Caco-2 (cell line): ENCODE measurements at regions not wholly inside any gene's neighbourhood (a gene's known extent, or its start where the extent isn't known, plus 50 kb on each side); places are given as distances from the start of the nearest gene placed in this dataset.

Experiments
- BruUV-seq: library from RNA; stranded (reverse); fragments of 400-500 nt; replicated peaks from 2 replicates; lab custom pipeline; 2021; lab: Mats Ljungman, UMichigan
- CTCF ChIA-PET: fragments of 300-600 bp; sonication (Branson Sonifier 250); formaldehyde crosslinking; loops from one replicate; lab custom pipeline; 2022; ENCODE audit warnings: antibody characterized with exemption; lab: Charles Lee
- POLR2A ChIA-PET: fragments of 300-600 bp; sonication (Branson Sonifier 250); formaldehyde crosslinking; loops from one replicate; lab custom pipeline; 2022; ENCODE audit warnings: antibody characterized with exemption; lab: Charles Lee
- DNase-seq, 2 experiments: peaks; one replicate each; pipeline versions ENCODE4 v3.0.0 to v3.0.0-alpha.2; 2020 to 2022
- H3K27me3 ChIP-seq: replicated peaks from 2 replicates; pipeline ENCODE4 v1.6.0; 2011; ENCODE audit warnings: low read length; ENCODE audit not compliant: control insufficient read depth, insufficient read depth
- H3K36me3 ChIP-seq: 2 replicates; pipeline ENCODE4 v1.5.1; 2011; ENCODE audit warnings: low read length; ENCODE audit not compliant: control insufficient read depth, insufficient read depth
- H3K4me1 ChIP-seq: fragments of 250-450 bp; sonication (Bioruptor Pico); 2 replicates; pipeline ENCODE4 v1.5.1; 2020; ENCODE audit warnings: mild to moderate bottlenecking
- H3K4me3 ChIP-seq: 2 replicates; pipeline ENCODE4 v1.5.1; 2011; ENCODE audit warnings: low read depth, mild to moderate bottlenecking, control low read depth, low read length
- H3K9me3 ChIP-seq: fragments of 250-450 bp; sonication (Bioruptor Pico); 2 replicates; pipeline ENCODE4 v1.5.1; 2020; ENCODE audit warnings: mild to moderate bottlenecking, moderate library complexity
- H3K27ac Mint-ChIP-seq: one replicate; pipeline ENCODE4 v1.8.0; 2022; ENCODE audit warnings: mixed read lengths; ENCODE audit not compliant: unreplicated experiment
- H3K27me3 Mint-ChIP-seq: one replicate; pipeline ENCODE4 v1.8.0; 2022; ENCODE audit warnings: mixed read lengths; ENCODE audit not compliant: insufficient read depth, unreplicated experiment
- H3K36me3 Mint-ChIP-seq: one replicate; pipeline ENCODE4 v1.8.0; 2022; ENCODE audit warnings: mild to moderate bottlenecking, mixed read lengths; ENCODE audit not compliant: insufficient read depth, unreplicated experiment
- H3K4me1 Mint-ChIP-seq: one replicate; pipeline ENCODE4 v1.8.0; 2022; ENCODE audit warnings: low read depth, mixed read lengths; ENCODE audit not compliant: unreplicated experiment
- H3K4me3 Mint-ChIP-seq: one replicate; pipeline ENCODE4 v1.8.0; 2022; ENCODE audit warnings: mild to moderate bottlenecking, moderate library complexity, mixed read lengths; ENCODE audit not compliant: unreplicated experiment
- H3K9me3 Mint-ChIP-seq: one replicate; pipeline ENCODE4 v1.8.0; 2022; ENCODE audit warnings: mixed read lengths; ENCODE audit not compliant: unreplicated experiment
- intact Hi-C: fragments of 100-400 bp; cut with micrococcal nuclease; formaldehyde crosslinking; loops from one replicate; pipeline ENCODE4 v1.10.0; 2022; ENCODE audit not compliant: unreplicated experiment
- TF ChIP-seq, protein P1 (sequence below), 2 experiments: fragments of 200-600 bp in 1 of 2; IDR thresholded peaks; 1 replicate in 1 of 2; 2 replicates in 1 of 2; pipeline versions ENCODE4 v1.5.1 to v1.8.0; 2011 to 2022; ENCODE audit warnings: antibody characterized with exemption in 1 of 2, control low read depth in 1 of 2, inconsistent platforms in 1 of 2, low read depth in 1 of 2, low read length in 1 of 2, mild to moderate bottlenecking in 1 of 2, moderate library complexity in 1 of 2; ENCODE audit not compliant: insufficient read depth in 1 of 2, severe bottlenecking in 1 of 2, unreplicated experiment in 1 of 2

DNA sequence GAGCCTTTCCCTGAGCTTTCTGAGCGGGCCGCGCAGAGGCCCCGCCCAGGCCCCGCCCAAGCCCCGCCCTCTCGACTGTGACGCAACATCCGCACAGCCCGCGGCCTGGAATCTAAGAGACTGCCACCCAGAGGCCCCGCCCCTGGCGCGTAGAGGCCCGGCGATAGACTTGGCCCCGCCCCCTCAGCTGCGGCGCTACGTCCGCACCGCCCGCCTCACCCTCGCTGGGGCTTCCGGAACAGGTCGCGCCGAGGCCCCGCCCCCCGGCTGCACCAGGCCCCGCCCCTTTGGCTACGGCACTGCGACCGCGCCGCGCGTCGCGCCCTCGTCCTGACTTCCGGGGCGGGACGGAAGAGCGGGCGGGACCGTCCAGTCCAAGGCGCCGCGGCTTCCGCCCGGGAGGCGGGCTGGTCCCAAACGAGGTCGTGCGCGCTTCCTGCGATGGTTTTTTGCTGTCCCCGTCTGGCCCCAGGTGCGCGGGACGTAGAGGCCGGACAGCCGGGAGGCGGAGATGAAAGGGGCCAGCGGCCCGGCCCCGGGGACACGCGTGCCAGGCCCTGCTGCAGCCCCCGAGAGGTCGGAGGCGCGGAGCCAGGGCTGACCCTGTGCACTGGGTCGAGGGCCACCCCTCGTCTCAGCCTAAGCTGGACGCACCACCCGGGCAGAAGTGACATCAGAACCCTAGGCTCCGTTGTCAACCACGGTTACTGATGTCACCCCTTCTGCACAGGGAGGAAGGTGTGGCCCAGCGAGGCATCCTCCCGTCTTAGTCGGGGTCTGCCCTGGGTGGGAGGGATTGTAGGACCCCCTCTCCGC lies 59.0 kb upstream of the WNT7B start:
- ChIA-PET POLR2A (interaction anchor here (0.6 to 3.5 kb wide), 6 partner anchors 17 to 790 kb away, joined by 3 to 36 read pairs (median 4); partner anchors contain the start of gene TTC38), CTCF (interaction anchor here (0.5 to 2.2 kb wide), 14 partner anchors 9 to 981 kb away, joined by 3 to 58 read pairs (median 3); no protein-coding TSS in a partner anchor)
- H3K9me3 Mint-ChIP-seq, result no peaks in the 10 kb centered on the region
- H3K27ac Mint-ChIP-seq, result peak overlapping the region; percentile 53
- peak; percentile 98 to 99 for DNase-seq
- no peaks in the 10 kb centered on the region for H3K36me3 Mint-ChIP-seq
- TSS peak; percentile 50 for BruUV-seq
- Histone ChIP-seq H3K36me3 (no peaks in the 10 kb centered on the region), H3K27me3 (no peaks in the 10 kb centered on the region), H3K9me3 (no peaks in the 10 kb centered on the region), H3K4me3 (peak overlapping the region; percentile 73), H3K4me1 (peaks cover 6% of the 10 kb centered on the region; the same call in 1 of the 2 replicates)
- TF ChIP-seq, protein P1, sequence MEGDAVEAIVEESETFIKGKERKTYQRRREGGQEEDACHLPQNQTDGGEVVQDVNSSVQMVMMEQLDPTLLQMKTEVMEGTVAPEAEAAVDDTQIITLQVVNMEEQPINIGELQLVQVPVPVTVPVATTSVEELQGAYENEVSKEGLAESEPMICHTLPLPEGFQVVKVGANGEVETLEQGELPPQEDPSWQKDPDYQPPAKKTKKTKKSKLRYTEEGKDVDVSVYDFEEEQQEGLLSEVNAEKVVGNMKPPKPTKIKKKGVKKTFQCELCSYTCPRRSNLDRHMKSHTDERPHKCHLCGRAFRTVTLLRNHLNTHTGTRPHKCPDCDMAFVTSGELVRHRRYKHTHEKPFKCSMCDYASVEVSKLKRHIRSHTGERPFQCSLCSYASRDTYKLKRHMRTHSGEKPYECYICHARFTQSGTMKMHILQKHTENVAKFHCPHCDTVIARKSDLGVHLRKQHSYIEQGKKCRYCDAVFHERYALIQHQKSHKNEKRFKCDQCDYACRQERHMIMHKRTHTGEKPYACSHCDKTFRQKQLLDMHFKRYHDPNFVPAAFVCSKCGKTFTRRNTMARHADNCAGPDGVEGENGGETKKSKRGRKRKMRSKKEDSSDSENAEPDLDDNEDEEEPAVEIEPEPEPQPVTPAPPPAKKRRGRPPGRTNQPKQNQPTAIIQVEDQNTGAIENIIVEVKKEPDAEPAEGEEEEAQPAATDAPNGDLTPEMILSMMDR (IDR thresholded peaks at IDR 0.05; ENCODE audit: insufficient read depth in 1 of 2, low read depth in 1 of 2, low read length in 1 of 2, severe bottlenecking in 1 of 2, unreplicated experiment in 1 of 2), result no peak
- H3K27me3 Mint-ChIP-seq, result peaks cover 2% of the 10 kb centered on the region
- no peaks in the 10 kb centered on the region for H3K4me1 Mint-ChIP-seq
- intact Hi-C loops, result loop anchor here (1.0 kb wide), 2 partner anchors 23 to 70 kb away; no protein-coding TSS in a partner anchor
- peak overlapping the region; percentile 76 for H3K4me3 Mint-ChIP-seq

- Mint-ChIP-seq H3K9me3 (no peaks in the 10 kb centered on the region), H3K4me3 (peak overlapping the region; percentile 76), H3K27me3 (peaks cover 2% of the 10 kb centered on the region), H3K4me1 (no peaks in the 10 kb centered on the region), H3K36me3 (no peaks in the 10 kb centered on the region), H3K27ac (no peak overlapping the region)
- TF ChIP-seq, protein P1 (IDR thresholded peaks at IDR 0.05; ENCODE audit: insufficient read depth in 1 of 2, low read depth in 1 of 2, low read length in 1 of 2, severe bottlenecking in 1 of 2, unreplicated experiment in 1 of 2), result peak in 1 of 2 experiments; percentile 53
- CTCF ChIA-PET, result interaction anchor here (1.0 to 2.2 kb wide), 6 partner anchors 24 to 85 kb away, joined by 3 to 58 read pairs (median 9); no protein-coding TSS in a partner anchor
- H3K9me3 ChIP-seq, result no peaks in the 10 kb centered on the region
- intact Hi-C loops, result loop anchor here (1.0 kb wide), 2 partner anchors 23 to 70 kb away; no protein-coding TSS in a partner anchor
- DNase-seq, result peak; percentile 50 to 52
- no TSS peak for BruUV-seq
- peaks cover 6% of the 10 kb centered on the region; the same call in 1 of the 2 replicates for H3K4me1 ChIP-seq
- no peaks in the 10 kb centered on the region for H3K36me3 ChIP-seq
- no peaks in the 10 kb centered on the region for H3K27me3 ChIP-seq
- POLR2A ChIA-PET, result interaction anchor here (0.7 to 3.5 kb wide), 2 partner anchors 23 to 30 kb away, joined by 3 to 36 read pairs; no protein-coding TSS in a partner anchor
- H3K4me3 ChIP-seq, result peak overlapping the region; percentile 73
These were observed 59.8 kb upstream of the WNT7B start for GRCh38 chr22:46036558-46037408.

DNA sequence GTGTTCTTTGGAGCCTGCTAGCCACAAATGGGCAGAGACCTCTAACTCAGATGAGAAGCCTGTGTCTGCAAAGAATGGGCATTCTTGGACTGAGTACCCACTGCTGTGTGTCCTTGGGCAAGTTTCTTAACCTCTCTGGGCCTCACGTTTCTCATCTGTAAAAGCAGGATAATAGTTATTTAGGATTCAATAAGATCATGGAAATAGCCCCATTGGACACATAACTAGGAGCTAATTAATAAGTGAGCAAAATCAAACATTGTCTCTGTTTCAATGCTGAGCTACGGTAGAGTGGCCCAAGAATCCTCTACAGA lies 61.2 kb upstream of the WNT7B start:
- no peak for DNase-seq
- H3K27ac Mint-ChIP-seq, result no peak overlapping the region
- BruUV-seq, result no TSS peak
- no peaks in the 10 kb centered on the region for H3K9me3 Mint-ChIP-seq
- Histone ChIP-seq H3K27me3 (no peaks in the 10 kb centered on the region), H3K4me1 (peaks cover 6% of the 10 kb centered on the region; the same call in 1 of the 2 replicates), H3K4me3 (no peak overlapping the region), H3K9me3 (no peaks in the 10 kb centered on the region), H3K36me3 (no peaks in the 10 kb centered on the region)
- H3K4me3 Mint-ChIP-seq, result no peak overlapping the region
- peaks cover 2% of the 10 kb centered on the region for H3K27me3 Mint-ChIP-seq
- H3K4me1 Mint-ChIP-seq, result no peaks in the 10 kb centered on the region
- TF ChIP-seq, protein P1 (IDR thresholded peaks at IDR 0.05; ENCODE audit: insufficient read depth in 1 of 2, low read depth in 1 of 2, low read length in 1 of 2, severe bottlenecking in 1 of 2, unreplicated experiment in 1 of 2), result no peak
- ChIA-PET POLR2A (no interaction called here), CTCF (no interaction called here)
- intact Hi-C loops, result no loop called here
- no peaks in the 10 kb centered on the region for H3K36me3 Mint-ChIP-seq
